NCI-H1417 (cell line): ENCODE measurements at regions not wholly inside any gene's neighbourhood (a gene's known extent, or its start where the extent isn't known, plus 50 kb on each side); places are given as distances from the start of the nearest gene placed in this dataset.

ENCODE experiments used
- DNase-seq, 3 experiments: peaks; one replicate each; lab custom pipeline; 2025; lab: John Stamatoyannopoulos, UW

DNA sequence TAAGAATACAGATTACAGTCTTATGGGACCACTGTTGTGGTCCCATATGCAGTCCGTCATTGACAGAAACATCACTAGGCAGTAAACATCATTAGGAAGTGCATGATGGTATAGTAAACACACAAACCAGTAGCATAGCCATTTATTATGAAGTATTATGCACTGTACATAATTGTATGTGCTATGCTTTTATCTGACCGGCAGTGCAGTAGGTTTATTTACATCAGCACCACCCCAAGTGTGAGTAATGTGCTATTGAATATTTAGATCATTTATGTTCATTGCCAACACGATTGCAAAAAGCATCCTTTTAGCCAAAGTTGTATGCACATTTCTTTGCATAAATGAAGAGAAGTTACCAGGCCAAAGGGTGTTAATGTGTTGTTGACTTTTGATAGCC is 531.6 kb upstream of the TBX3 start:
- no peak for DNase-seq

DNA sequence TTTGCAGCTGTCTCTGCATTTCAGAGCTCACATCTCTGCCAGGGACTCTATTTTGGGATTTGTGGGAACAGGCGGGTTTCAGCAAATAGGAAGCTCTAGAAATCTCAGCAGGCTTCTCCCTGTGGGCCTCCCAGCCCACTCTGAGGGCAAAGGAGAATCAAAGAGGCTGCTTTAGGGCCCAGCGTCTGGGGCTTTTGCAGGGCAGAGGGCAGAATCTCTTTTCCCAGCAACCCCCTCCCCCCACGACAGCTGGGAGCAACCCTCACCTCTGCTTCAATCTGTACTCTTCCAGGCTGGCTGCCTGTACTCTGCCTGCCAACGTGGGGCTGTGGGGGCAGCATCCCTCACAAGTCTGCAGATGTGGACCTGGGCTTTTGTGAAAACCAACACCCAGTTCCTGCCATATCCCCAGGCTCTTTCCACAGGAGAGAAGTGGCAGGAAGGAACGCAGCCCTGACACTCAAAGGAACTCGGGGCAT is 529.6 kb upstream of the TBX3 start:
- DNase-seq: no peak

DNA sequence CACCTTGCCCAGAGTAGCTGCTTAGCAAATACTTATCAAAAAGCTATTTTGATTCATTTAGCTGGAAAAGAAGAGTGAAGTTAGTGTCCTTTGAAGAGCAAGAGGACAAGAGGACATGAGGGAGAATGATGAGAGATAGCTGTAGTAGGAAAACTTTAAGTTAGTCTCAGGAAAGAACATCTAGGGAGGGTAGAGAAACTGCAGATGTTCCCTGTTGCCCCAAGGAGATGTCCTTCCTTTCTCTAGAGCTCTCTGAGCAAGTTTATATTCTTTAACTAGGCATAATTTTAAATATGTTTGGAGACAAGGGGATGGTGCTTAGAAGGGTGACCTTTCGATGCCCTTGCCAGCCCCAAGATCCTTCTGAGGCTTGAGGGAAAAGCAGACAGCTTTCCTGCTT is 529.1 kb upstream of the TBX3 start:
- DNase-seq: no peak

DNA sequence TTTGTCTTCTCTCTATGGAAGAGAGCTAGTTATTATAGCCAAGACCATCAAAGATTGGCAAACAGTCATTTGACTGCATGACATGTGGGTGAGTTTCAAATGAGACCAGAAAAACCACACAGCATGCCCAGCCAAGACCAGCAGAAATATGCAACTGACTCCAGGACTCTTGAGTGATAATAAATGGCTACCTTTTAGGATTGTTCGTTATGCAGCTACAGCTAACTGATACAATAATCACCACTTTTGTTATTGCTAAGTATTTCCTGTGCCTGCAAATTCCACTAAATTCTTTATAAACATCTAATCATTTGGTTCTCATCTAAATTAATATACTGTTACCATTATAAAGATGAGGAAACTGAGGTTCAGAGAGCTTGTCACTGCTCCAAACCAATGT is 528.4 kb upstream of the TBX3 start:
- DNase-seq: no peak

DNA sequence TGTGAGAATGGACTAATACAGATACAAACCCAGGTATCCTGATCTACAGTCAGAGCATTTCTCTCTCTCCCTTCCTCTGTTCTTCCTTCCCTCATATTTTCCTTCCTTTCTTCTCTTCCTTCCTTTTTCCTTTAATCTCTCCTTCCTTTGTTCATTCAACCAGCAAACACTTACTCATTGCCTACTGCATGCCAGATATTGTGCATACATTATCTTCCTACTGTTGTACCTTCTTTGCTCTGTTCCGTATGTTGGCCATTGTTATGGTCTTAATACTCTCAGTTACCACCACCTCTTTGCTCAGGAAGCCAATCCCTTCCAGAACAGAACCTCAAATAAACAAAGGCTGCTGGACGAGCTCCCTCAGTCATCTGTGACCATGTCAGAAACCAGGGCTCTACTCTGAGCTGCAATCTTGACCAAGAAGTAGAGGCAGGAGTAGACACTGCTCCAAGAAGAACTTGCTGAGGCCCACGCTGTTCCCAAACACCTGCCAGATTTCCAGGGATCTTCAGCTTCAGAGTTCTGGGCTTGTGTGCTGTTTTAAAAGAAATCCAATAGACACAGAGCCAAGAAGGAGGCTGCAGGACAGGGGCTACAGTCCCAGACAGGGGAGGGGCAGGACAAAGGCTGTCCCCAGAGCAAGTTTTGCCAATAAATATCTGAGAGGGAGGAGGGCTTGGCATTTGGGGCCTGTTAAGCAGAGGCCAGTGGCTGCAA is 526.7 kb upstream of the TBX3 start:
- DNase-seq: no peak

DNA sequence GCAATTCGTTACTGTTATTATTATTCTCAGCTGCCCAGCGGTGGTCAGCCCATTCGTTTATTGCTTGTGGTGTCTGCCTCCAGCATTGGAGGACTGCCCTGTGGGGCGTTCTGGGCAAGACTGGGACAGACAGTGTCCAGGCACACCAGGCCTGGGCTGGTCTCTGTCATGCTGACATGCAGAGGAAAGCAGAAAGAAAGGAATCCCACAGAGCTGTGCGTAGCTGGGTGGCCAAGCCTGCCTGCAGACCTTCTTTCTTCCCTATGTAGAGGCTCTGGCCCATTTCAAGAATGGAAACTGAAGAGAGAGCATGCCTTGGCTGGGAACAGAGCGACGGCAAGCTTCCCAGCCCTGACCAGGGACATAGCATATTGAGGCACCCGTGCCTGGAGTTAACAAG is 525.3 kb upstream of the TBX3 start:
- DNase-seq: no peak

DNA sequence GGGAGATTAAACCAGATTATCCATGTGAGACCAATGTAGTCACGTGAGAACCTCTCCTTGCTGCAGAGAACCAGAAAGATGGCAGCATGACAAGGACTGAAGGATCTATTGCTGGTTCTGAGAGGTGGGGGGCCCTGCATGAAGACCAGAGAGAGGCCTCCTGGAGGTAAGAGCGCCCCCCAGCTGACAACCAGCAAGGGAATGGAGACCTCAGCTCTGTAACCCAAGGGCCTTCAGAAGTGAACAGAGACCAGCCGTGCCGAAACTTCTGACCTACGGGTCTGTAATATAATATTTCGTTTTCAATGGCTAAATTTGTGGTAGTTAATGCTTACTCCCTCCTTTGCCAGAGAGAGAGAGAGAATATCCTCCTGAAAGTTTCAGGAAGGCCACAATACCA is 524.1 kb upstream of the TBX3 start:
- no peak for DNase-seq

DNA sequence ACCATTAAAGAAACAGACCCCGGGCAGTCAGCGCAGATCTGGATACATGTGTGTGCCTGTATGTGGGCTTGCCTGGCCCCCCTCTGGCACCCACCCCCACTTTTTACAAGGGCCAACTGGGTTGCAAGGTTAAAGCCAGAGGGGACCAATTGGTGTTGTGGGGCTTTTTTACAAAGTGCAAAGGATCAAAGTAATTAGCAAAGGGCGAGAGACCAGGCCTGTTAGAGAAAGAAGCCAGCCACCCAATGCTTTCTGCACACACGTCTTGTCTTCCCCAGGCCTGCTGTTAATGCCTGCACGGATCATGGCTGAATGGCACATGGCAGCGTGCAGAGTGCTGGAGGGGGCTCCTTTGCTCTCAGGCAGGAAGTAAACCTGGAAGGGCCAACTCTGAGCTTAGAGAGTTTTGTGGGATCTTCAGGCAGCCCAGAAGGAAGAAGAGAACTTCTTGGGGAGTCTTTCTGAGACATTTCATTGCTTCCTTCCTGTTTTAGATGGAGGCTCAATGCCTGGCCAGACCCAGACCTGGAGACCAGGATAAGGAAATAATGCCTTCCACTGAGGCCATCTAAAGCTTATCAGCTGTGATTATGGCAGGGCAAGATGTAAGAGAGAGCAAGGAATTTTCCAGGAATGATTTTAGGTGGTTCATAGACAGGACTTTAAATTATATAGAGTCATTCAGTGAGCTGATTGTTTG is 523.4 kb upstream of the TBX3 start:
- DNase-seq: no peak

DNA sequence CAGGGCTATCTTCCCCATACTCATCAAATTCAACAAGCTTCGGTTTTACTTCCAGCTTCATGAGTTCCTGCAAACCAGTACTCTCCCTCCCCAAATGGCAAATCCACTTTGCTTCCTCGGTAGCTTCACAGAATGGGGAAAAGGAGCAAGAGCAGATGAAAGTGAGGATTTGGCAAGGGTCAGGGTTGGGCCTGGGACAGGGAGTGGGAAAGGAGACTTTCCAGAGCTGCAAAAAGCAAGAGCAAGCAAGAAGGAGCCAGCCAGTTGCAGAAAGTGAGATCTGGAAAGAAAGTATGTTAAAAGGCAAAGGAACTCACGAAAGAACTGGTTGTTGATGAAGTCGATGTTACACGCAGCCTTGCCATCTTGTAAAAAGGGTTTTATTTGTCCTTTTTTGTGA is 522.8 kb upstream of the TBX3 start:
- no peak for DNase-seq

DNA sequence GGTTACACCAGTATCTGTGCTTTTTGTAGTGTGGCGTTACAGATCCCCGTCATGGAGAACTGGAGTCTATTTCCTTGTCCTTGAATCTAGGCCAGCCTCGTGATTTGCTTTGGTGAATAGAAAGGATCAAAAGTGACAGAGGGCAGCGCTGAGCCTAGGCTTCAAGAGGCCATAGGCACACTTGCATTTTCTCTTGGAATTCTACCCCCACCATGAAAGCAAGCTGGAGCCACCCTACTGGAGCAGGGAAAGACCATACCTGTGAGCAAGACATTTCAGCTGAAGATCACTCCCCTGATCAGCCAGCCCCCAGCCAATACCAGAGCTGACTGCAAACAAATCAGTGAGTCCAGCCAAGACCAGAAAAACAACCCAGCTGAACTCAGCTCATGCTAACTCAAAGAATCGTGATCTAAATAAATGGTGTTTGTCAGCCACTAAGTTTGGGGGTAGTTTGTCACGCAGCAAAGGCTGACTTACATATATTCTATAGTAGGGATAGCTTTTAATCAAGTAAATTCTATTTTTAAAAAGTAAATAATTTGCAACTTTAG is 521.9 kb upstream of the TBX3 start:
- DNase-seq: no peak

DNA sequence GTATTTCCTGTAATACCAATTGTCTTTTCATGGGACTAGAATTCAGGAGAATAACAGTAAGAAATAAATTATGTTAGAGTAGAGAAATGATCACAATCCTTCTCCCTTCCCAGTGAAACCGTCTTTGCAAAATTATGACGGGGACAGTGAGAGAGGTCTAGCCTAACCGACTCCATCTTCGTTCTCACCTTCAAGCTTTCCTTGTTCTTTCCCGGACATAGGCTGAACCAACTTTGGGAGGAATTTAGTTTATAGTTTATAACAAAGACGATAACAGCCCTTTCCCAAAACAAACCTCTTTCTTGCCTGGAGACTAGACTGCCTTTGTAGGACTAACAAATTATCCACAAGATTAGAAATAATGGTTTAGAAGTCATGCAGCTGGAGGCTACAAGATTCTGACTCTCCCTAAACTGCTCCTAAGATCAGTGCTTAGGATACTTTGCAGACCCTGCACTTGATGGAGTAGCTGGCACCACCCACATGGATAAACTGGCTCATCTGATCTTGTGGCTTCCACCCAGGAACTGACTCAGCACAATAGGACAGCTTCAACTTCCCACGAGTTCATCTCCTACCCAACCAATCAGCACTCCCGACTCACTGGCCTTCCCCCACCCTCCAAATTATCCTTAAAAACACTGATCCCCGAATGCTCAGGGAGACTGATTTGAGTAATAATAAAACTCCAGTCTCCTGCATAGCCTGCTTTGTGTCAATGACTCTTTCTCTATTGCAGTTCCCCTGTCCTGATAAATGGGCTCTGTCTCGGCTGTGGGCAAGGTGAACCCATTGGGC is 521.2 kb upstream of the TBX3 start:
- DNase-seq: no peak

DNA sequence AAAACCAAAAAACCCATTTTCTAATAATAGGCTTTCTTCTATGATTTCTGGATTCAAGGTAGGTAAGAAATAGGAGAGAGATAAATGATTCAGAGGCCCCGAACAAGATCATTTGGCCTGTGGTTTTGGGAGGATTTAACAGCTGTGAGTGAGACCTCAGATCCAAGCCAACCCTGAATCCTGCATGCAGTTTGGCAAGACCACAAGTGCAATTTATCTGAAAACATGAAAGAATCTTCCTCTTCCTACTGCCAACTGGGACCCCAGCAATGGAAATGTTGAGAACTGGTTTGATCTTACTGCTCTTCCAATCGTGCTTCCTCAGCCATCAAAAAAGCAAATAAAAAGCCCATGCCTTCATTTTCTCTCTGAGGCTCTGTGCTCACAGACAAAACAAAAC is 519.7 kb upstream of the TBX3 start:
- DNase-seq: no peak

DNA sequence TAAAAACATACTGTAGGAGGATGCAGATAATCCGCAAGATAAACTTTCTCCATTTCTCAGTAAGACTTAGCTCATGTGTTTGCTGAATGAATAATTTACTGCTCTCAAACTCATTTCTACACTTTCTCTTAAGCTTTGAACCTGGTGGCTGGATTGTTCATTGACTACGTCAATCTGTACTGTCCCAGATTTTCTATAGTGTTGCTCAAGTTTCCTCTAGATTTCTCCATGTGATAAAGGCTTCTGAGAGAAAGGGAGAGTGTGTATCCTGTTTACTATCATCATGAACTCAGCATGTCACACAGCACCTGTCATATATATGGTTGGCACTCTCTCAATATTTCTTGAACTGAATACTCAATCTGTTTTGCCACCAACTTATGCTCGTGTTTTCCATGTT is 518.0 kb upstream of the TBX3 start:
- no peak for DNase-seq

DNA sequence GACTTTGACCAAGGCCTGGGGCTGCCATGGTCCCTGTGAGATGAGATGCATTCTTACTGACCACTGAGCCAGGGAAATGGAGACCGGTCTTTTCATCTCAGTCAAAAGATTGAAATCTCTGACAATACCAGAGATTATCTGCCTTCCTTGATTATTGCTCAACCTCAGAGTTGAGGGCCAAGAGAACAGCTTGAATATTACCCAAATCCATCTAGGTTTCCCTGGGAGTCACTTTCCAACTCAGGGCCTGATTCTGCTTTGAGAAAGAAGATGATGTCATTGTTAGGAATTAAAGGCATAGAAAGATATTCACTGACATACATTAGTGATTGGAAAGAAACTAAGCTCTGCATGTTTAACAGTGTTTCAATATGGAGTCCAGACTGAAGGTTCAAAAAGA is 515.9 kb upstream of the TBX3 start:
- no peak for DNase-seq

DNA sequence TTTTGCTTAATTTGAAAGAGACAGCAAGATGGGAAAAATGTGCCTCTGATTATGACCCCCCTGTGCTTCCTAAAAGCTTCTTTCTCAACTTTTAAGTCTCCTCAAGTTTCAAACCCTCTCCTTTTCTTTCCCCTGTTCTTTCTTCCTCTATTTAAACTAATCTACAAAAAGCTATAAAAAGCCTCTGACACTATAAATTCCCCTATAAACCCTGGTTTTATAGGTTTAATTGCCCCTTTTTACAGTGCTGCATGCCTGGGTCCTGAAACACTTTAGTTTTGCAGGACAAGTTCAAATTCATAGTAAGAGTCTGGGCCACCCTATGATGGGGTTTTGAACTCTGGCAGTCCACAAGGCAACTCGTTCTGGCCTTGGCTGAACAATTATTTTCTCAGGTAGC is 510.9 kb upstream of the TBX3 start:
- no peak for DNase-seq

DNA sequence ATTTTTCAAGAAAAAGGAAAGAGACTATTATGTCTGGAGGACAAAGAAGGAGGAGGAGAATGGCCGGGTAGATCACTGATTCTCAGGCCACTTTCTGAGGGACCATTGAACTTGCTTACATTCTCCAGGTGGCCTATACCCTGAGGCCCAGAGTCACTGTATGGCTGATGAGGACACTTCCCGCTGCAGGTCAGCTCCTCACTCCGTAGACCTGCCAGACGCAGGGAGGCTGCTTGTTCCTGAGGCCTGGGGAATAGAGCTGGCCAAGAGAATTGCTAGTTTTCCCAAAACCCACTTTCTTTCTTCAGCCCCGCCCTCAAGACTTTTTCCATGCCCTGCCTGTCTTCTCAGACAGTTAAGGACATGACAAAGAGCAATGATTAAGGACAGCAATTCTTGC is 510.5 kb upstream of the TBX3 start:
- no peak for DNase-seq

DNA sequence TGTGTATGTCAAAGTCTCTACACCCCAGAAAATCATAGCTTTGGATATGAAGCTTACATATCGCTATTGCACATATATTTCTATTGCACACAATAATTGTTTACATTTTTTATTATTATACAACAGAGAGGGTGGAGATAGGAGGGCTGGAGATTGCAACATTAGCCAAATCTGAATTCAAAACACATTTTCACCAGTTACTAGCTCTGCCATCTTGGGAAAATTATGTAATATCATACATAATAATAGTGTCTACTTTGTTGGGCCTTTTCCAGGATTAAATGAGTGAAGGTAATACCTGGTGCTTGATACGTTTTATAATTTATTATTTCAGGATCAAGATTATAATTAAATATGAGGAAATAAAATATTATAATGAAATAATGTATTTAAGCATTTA is 507.4 kb upstream of the TBX3 start:
- DNase-seq: no peak

DNA sequence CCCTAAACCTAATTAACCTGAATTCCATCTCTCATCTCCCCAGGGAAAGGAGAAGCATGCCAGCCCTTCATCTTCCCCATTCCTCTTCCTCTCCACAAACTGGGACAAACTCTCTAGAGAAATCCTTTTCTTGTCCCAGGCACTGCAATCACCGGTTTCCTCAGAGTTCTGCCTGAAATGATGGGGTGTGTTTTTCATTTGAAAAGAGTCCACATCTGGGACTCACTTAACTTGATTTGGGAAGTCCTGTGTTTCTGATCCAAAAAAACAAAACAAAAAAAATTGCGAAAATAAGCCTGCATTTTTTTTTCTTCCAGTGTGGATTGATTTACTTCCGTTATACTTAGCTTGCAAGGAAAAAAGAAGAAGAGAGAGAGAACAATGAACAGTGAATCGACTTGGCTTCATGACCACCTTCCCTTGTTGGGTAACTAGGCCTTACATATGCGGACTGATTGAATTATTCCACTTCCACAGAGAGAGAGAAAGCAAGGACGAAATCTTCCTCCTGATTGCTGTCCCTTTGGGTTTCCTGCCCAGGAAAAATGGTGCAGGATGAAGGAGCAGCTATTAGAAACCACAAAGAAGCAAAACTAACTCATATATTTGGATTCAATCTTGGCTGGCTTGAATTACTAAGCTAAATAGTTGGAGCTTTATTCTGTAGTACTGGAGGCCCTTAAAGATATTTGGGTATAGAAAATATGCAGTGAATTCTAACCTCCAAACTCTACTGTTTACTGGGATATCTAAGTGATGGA is 506.2 kb upstream of the TBX3 start:
- DNase-seq: no peak

DNA sequence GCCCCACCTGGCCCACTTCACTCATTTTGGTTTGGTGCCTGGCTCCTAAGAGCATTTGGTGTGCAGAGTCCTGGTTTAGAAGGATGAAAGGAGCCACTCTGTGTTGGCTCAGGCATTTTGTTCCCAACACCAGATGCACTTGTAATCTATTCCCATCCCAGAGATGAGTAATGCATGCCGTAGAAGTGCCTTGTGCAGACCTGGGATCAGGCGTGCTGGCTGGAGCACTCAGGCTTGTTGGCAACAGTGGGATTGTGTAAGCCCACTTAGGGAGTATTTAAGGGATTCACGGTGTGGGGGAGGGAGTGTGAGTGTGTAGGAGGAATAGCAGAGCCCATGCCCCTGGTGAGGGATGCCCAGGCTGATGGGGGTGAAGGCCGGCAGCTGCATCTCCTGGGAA is 501.5 kb upstream of the TBX3 start:
- no peak for DNase-seq

DNA sequence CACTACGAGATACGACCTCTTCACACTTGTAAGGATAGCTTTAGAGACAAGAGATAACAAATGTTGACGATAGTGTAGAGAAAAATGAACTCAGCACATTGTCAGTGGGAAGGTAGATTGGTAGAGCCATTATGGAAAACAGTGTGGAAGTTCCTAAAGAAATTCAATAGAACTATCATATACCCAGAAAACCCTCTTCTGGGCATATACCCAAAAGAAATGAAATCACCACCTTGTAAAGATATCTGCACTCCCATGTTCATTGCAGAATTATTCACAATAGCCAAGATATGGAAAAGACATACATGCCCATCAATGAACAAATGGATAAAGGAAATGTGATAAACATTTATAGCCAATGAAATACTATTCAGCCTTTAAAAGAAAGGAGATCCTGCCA is 499.8 kb upstream of the TBX3 start:
- DNase-seq: no peak

DNA sequence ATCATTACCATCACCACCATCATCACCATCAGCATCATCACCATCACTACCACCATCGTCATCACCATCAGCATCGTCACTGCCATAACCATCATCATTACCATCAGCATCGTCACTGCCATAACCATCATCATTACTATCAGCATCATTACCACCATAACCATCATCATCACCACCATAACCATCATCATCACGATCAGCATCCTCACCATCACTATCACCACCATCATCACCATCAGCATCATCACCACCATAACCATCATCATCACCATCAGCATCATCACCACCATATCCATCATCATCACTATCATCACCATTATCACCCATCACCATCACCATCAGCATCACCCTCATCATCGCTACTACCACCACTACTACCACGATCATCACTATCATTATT is 493.9 kb upstream of the TBX3 start:
- DNase-seq: no peak
